ENCODE measurements at regions not wholly inside any gene's neighbourhood (a gene's known extent, or its start where the extent isn't known, plus 50 kb on each side); places are given as distances from the start of the nearest gene placed in this dataset.

- no peak for DNase-seq
Measured at GRCh38 chr19:27694361-27695055, 1518.4 kb downstream of the UQCRFS1 start.

DNA sequence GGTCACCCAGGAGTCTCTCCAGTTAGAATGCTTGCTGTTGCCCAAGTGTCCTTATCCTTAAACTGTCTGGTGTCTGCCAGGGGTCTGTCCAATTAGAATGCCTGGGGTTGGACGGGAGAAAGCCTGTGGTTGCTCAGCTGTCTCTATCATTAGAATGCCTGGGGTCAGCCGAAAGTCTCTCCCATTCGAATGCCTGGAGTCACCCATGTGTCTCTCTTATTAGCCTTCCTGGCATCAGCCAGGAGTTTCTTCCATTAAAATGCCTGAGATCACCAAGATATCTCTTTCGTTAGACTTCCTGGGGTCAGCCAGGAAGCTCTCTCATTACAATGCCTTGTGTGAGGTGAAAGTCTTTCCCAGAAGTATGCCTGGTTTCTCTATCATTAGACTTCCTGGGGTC, 1521.0 kb downstream of the UQCRFS1 start:
- no peak for DNase-seq

DNA sequence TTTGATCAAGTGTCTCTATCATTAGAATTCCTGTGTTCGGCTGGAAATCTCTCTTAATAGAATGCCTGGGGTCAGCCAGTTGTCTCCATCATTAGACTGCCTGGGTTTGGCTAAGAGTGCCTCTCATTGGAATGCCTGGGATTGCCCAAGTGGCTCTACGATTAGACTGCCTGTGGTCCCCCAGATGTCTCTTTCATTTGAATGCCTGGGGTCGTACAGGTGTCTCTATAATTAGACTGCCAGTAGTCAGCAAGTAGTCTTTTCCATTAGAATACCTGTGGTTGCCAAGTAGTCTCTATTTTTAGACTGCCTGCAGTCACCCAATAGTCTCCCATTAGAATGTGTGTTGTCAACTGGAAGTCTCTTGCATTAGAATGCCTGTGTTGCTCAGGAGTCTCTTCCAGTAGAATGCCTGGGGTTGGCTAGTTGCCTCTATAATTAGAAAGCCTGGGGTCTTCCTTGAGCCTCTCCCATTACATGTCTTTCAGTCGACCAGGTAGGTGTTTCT, 1523.2 kb downstream of the UQCRFS1 start:
- DNase-seq: no peak

DNA sequence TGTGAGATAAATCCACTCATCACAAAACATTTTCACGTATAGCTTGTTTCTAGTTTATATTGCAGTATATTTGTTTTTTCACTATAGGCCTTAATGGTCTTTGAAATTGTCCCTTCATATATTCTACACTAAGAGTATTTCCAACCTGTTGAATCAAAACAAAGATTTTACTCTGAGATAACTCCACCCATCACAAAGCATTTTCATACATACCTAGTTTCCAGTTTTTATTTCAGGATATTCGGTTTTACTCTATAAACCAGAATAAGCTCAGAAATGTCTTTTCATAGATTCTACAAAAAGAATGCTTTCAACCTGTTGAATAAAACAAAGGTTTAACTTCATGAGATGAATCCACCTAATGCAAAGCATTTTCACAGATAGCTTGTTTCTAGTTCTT, 1528.7 kb downstream of the UQCRFS1 start:
- DNase-seq: no peak

GRCh38 chr19:27681972-27682371, 1531.0 kb downstream of the UQCRFS1 start:
- no peak for DNase-seq

DNA sequence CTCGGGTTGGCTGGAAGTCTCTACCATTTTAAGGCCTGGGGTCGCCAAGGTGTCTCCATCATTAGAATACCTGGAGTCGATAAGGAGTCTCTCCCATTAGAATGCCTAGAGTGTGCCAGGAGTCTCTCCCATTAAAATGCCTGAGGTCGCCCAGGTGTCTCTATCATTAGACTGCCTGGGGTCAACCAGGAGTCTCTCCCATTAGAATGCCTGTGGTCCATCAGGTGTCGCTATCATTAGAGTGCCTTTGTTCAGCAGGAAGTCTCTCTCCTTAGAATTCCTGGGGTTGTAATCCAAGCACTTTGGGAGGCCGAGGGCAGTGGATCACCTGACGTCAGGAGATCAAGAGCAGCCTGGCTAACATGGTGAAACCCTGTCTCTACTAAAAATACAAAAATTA, 1533.0 kb downstream of the UQCRFS1 start:
- DNase-seq: no peak

- no peak for DNase-seq
Measured at GRCh38 chr19:27679399-27679798, 1533.6 kb downstream of the UQCRFS1 start.

GRCh38 chr19:27676877-27677276, 1536.1 kb downstream of the UQCRFS1 start:
- DNase-seq: no peak

DNA sequence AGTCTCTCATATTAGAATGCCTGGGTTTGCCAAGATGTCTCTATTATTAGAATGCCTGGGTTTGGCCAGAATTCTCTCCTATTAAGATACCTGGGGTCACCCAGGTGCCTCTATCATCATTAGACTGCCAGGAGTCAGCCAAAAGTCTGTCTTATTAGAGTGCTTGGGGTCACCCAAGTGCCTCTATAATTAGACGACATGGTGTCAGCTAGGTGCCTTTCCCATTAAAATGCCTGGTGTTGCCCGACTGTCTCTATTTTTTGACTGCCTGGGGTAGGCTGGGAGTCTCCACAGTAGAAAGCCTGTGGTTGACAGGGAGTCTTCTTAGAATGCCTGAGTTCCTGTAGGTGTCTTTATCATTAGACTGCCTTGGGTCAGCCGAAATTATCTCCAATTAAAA, 1536.6 kb downstream of the UQCRFS1 start:
- no peak for DNase-seq

DNA sequence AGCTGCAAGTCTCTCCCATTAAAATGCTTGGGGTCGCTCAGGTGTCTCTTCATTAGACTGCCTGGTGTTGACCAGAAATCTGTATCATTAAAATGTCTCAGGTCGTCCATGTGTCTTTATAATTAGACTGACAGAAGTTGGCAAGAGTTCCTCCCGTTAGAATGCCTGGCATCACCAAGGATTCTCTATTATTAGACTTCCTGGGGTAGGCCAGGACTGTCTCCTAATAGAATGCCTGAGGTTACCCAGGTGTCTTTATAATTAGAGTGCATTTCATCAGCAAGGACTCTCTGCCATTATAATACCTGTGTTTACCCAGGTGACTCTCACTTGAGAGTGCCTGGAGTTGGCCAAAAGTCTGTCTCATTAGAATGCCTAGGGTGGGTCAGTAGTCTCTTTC, 1537.2 kb downstream of the UQCRFS1 start:
- DNase-seq: no peak

- no peak for DNase-seq
Measured at GRCh38 chr19:27674701-27675100, 1538.2 kb downstream of the UQCRFS1 start.

GRCh38 chr19:27673986-27674385, 1539.0 kb downstream of the UQCRFS1 start:
- no peak for DNase-seq

DNA sequence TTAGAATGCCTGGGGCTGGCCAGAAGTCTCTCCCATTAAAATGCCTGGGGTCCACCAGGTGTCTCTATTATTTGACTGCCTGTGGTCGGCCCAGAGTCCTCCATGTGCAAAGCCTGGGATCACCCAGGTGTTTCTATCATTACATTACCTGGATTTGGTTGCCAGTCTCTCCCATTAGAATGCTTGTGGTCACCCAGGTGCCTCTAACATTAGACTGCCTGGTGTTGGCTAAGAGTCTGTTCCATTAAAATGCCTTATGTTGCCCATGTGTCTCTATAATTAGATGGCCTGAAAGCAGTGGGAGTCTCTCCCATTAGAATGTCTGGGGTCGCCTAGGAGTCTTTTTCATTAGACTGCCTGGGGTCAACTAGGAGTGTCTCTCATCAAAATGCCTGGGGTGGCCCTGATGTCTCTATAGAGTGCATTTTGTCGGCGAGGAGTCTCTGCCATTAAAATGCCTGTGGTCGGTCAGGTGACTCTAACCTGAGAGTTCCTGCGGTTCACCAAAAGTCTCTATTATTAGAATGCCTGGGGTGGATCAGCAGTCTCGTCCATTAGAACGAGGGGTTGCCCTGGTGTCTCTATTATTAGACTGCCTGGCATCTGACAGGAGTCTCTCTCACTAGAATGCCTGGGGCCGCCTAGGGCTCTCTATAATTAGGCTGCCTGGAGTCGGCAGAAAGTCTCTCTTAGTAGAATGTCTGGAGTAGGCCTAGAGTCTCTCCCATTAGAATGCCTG, 1540.5 kb downstream of the UQCRFS1 start:
- no peak for DNase-seq

- DNase-seq: no peak
Measured at GRCh38 chr19:27671876-27672275, 1541.1 kb downstream of the UQCRFS1 start.

GRCh38 chr19:27660428-27660827, 1552.5 kb downstream of the UQCRFS1 start:
- no peak for DNase-seq

DNA sequence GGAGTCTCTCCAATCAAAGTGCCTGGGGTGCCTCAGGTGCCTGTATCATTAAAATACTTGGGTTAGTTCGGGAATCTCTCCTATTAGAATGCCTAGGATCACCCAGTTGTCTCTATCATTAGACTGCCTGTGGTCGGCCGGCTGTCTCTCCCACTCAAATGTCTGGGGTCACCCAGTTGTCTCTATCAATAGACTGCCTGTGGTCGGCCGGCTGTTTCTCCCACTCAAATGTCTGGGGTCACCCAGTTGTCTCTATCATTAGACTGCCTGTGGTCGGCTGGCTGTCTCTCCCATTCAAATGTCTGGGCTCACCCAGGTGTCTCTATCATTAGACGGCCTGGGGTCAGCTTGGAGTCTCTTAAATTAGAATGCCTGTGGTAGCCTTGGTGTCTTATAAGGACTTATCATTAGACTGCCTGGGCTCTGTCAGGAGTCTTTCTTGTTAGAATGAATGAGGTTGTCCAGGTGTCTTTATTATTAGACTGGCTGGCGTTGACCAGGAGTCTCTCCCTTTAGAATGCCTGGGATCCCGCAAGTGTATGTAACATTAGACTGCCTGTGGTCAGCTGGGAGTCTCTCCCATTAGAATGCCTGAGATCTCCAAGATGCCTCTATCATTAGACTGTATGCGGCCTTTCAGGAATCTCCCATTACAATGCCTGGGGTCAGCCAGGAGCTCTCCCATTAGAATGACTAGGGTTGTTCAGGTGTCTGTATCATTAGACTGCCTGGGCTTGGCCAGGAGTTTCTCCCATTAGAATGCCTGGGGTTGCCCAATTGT, 1555.5 kb downstream of the UQCRFS1 start:
- no peak for DNase-seq

DNA sequence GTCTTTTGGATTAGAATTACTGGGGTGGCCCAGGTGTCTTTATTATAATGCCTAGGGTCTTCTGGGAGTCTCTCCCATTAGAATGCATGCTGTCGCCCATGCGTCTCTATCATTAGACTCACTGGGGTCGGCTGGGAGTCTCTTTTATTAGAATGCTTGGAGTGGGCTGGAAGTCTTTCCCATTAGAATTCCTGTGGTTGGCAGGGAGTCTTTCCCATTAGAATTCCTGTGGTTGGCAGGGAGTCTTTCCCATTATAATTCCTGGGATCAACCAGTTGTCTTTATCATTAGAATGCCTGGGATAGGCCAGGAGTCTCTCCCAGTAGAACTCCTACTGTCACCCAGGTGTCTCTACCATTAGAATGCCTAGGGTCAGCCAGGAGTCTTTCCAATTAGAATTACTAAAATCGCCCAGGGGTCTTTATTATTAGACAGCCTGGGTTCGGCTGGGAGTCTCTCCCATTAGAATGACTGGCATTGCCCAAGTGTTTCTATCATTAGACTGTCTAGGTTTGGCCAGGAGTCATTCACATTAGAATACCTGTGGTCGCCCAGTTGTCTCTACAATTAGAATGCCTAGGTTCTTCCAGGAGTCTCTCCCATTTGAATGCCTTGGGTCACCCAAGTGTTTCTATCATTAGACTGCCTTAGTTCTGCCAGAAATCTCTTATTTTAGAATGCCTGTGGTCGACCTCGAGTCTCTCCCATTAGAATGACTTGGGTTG, 1558.5 kb downstream of the UQCRFS1 start:
- no peak for DNase-seq

DNA sequence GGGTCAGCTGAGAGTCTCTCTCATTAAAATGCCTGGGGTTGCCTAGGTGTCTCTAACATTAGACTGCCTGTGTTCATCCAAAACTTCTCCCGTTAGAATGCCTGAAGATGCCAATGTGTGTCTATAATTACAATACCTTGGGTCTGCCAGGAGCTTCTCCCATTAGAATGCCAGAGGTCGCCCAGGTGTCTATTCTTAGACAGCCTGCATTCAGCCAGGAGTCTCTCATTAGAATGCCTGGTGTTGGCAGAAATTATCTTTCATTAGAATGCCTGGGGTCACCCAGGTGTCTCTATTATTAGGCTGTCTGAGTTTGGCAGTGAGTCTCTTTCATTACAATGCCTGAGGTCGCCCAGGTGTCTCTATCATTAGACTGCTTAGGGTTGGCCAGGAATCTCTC, 1560.2 kb downstream of the UQCRFS1 start:
- DNase-seq: no peak

DNA sequence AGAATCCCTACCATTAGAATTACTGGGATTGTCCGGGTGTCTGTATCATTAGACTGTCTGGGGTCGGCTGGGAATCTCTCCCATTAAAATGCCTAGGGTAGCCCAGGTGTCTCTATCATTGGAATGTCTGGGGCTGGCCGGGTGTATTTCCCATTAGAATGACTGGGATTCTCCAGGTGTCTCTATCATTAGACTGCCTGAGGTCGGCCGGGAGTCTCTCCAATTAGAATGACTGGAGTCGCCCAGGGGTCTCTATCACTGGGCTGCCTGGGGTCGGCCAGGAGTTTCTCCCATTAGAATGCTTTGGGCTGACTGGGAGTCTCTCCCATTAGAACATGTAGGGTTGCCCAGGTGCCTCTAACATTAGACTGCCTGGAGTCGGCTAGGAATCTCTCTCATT, 1560.7 kb downstream of the UQCRFS1 start:
- no peak for DNase-seq

GRCh38 chr19:27647423-27647822, 1565.5 kb downstream of the UQCRFS1 start:
- no peak for DNase-seq

GRCh38 chr19:27635401-27635800, 1577.5 kb downstream of the UQCRFS1 start:
- DNase-seq: no peak

DNA sequence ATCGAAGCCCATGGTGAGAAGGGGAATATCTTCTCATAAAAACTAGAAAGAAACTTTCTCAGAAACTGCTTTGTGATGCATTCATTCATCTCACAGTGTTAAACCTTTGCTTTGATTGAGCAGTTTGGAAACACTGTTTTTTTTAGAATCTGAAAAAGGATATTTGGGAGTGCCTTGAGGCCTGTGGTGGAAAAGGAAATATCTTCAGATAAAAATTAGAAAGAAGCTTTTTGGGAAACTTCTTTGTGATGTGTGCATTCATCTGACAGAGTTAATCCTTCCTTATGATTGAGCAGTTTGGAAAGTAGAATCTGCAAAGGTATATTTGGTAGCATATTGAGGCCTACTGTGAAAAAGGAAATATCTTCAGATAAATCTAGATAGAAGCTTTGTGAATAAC, 1594.9 kb downstream of the UQCRFS1 start:
- no peak for DNase-seq

DNA sequence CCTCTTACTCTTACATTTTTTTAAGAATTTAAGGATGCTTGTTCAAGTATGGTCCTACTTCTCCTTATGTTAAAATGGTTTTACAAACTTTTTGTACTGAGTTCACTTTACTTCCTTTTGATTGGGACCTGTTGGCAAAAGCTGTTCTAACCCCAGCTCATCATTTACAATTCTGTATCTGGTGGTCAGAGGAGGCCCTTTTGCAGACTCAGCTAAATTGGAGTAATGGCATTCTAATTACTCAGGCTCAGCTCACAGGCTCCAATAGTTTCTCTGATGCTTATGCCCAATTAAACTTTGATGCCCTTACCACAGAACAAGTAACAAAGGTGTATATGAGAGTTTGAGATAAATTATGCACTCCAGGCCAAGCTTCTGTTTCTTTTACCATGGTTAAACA, 1632.0 kb downstream of the UQCRFS1 start:
- no peak for DNase-seq
